ENCODE measurements at regions not wholly inside any gene's neighbourhood (a gene's known extent, or its start where the extent isn't known, plus 50 kb on each side); places are given as distances from the start of the nearest gene placed in this dataset.

DNA sequence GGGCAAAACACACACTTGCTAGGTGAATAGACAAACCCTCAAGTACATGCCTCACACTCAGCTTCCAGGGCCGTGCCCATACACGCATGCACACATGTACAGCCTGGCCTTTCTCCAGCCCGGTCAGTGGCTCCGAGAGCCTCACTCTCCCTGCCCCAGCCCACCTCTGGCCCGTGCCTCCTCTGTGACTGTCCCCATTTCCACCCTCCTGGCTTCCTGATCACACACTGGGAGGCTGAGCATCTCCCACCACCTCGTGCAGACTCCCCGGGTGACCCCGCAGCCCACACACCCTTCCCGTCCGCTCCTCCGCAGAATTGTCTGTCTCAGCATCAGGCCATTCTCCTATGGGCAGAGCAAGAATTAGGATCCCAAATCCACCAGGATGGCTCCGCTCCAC is 634.1 kb downstream of the TBC1D22A start:
- DNase-seq = no peak

DNA sequence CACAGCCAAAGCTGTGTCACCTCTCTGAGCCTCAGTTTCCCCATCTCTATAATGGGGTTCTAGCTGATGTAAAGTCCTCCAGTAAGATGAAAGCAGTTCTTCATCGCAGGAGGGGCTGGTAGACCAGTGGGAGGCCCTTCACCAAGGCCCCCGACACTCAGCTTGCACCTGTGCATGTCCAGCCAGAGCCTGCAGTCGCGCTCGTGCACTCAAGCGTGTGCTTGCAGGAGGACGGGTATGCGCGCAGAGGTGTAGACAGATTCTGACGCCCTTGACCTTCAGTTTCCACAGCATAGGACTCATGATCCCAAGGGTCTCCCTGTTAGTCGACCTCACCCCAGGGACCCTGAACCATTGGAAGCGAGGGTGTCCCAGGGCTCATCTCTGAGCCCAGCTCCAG is 633.7 kb downstream of the TBC1D22A start:
- no peak for DNase-seq

DNA sequence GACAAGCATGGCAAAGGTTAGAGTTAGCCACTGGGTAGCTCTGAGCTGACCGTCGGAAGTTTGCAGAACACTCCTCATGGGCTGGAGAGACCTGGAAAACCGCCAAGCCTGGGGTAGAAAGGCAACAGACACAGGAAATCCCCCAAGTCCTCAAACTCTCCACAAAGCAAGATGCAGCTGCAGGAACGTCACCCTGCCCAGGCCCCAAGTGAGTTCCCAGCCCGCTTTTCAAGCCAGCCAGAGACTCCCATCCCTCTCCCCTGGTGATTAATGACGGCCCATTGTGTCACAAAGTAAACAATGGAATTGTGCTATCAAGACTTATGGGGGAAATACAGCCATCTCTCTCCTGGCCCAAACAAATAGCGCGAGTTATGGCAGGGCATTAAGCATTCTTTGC is 633.0 kb downstream of the TBC1D22A start:
- no peak for DNase-seq

DNA sequence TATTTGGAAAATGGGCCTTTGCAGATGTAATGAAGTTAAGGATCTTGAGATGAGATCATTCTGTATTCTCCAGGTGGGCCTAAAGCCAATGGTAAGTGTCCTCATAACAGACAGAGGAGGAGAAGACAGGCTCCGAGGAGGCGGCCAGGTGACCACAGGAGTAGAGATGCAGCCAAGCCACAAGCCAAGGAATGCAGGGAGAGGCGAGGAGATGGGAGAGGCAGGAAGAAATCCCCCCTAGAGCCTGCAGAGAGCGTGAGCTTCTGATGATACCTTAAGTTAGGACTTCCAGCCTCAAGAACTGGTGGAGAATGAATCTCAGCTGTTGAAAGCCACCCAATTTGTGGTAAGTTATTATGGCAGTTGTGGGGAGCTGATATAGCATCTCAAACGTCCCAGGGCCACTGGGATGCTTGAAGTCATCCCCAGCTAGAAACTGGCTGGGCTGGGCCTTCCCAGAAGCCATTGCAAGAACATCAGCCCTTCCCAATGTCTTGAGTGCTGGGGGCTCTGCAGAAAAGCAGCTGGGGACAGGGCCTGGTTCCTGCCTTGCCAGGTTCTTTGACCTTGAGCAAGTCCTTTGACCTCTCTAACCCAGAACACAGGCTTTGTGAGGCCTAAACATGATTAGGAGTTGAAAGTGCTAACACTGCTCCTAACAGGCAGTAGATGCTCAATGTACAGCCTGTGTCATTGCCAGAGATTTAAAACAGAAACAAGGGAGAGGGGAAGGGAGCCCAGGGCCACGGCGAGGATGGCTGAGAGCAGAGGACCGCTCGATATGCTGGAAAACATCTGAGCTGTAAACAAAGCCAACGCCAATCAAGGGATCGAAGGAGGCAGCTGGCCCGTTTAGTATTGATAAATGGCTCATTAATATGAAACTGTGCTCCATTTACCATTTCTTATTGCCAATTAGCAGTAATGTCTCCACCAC is 632.3 kb downstream of the TBC1D22A start:
- DNase-seq = no peak

DNA sequence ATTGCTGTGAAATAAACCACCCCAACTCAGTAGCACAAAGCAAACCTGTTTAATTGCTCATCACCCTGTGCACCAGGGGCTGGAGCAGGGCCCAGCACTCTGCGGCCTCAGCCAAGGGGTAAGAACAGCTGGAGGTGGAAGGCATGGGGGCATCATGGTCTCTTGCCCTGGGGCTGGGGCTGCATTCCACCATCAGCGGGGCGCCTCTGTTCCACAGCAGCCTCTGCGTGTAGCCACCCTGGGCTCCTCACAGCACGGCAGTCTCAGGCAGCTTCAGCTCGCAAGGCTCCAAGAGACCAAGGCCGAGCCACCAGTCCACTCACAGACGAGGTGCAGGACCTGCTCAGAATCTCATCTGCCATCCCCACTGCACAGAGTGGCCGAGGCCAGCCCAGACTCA is 630.7 kb downstream of the TBC1D22A start:
- no peak for DNase-seq

DNA sequence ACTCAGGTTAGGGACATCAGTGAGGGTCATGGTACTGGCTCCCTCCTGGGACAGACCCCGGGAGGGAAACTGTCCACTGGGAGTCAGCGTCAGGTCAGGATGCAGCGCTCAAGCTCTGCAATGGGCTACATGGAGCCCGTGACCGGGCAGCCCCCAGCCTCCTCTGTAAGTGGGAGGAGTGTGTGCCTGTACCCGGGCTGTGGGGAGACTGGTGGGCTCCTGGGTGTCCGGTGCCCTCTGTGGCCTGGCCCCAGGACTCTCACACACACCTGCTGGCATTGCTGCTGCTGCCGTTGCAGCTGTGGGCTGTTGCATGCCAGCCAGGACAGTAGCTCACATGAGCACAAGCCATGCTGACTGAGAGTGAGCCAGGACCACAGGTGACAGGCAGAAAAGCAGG is 630.3 kb downstream of the TBC1D22A start:
- DNase-seq = no peak

DNA sequence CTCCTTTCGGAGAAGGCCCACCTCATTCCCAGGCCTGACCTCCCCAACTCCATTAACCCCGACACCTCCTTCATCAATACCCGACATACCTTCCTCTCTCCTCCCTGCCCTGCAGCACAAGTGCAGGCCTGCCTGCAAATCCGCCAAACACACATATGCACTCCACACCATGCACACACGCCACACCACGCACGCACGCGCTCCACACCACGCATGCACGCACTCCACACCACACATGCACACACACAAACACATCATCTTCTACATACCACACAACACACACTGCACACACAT is 629.6 kb downstream of the TBC1D22A start:
- DNase-seq = no peak

DNA sequence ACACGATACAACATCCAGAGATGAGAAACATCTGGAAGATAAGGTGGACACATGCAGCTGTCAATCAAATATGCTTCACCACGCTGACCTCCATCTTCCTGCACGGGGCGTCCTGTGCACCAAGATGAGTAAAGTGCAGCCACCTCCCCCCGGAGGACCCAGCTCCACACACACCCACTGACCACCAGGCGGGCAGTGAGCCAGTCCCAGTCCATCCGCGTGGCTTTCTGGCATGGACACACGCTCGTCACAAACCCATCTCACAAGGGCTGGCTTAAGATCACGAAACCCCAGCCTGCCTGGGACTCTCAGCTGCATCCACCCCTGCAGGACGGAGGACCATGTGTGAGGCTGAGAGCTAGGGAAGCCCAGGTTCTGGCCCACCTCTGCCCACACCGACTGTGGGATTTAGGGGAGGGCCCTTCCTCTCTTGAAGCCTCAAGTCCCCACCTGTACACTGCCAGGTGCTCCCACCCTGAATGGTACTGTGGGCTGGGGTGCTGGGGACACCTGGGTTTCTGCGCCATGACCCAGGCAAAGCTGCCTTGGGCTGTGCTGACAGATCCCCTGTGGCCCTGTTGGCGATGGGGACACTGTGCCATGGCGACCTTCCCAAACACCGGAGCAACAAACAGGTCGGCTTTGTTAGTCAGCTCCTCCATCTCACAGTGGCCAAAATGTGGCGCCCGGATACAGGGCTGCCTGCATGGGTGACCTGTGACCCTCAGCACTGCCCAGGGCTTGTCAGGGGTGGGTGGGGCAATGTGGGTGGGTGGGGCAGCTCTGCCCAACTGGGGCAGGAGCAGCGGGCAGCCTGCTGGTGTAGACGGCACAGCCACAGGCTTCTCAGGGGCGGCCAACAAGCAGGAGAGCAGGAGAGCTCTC is 629.0 kb downstream of the TBC1D22A start:
- no peak for DNase-seq

DNA sequence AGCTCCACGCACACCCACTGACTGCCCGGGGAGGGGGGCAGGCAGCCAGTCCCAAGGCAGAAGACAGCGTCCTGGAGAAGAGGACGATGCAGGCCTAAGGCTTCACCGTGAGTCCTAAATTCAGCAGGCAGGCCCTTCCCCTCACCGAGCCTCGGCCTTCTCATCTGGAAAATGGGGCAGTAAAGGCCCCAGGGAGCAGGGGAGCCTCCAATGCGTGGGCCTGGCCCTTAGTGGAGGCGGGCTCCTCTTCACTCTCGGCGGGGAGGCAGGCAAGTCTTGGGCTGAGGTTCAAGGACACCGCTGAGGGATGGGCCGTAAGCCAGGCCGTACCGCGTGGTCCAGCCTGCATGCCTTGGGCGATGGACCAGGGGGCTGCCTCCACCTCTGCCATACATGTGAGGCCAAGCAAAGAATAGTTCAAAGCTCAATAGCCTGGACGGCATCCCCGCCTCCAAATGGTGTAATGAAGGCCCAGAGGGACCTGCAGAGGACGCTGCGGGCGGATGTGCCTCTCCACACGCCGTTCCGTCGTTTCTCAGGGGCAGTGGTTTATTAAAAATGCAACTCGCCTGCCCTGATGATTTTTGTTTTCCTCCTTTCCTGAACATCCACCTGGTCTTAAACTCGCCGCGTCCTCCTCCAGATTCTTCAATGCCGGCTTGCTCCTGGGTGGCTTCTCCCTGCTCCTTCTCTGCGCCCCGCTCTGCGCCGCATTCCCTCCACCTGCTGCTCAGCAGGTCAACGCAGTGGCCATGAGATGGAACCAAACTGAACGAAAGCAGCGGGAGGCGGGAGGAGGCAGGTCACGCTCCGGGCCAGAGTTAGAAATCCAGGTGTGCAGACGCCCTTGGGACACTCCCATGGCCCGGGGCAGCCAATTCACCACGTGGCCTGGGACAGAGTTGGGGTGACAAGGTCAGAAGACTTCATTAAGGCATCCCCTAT is 627.8 kb downstream of the TBC1D22A start:
- no peak for DNase-seq

DNA sequence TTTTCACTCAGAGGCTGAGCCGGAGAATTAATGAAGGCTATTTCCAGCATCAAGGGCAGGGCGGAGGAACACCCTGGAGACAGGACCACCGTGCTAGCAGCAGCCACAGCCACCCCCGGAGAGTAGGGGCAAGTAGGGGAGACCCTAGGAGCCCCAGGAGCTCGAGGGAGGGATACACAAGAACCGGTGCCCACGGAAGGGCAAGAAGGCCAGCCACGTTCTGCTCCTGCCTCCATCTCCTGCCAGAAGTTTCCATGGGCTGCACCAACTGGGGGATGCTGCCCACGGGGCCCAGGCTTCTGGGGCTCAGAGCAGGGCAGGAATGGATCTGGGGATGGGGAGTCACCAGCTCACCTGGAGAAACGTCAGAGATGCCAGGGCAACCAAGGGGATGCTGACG is 626.8 kb downstream of the TBC1D22A start:
- no peak for DNase-seq

DNA sequence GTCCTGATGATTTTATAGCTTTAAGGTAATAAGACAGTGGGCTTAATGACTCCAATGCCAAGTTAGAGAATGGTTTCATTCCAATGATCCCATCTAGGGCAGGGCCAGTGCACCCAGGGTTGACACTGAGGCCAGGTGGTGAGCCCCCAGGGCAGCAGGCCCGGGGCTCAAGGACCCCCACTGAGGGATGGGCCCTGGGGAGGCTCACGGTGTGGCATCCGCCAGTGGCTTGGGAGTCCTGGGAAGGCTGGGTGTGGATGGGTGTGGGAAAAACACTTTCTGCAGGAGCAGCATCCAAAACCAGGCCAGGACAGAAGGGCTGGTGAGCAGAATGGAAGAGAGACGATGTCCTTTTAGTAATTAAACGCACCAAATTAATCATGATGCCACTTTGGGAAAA is 626.3 kb downstream of the TBC1D22A start:
- DNase-seq = no peak

DNA sequence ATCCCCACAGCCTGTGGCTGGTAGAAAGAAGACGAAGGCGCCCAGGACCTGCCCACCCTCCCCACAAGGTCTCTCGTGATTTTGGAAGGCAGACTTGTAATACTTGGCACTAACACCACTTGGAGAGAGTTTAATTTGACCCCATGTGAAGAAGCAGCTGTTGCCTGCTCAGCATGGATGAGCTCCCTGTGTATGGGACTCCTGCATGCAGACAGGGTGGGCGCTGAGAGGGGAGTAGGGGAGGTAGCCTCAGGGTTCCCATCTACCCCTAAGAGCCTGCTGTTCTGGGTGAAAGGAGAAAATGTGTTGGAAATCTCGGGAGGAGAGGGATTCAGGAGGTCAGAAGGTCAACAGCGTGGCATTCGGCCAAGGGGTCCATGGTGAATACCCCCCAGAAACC is 625.9 kb downstream of the TBC1D22A start:
- DNase-seq = no peak

DNA sequence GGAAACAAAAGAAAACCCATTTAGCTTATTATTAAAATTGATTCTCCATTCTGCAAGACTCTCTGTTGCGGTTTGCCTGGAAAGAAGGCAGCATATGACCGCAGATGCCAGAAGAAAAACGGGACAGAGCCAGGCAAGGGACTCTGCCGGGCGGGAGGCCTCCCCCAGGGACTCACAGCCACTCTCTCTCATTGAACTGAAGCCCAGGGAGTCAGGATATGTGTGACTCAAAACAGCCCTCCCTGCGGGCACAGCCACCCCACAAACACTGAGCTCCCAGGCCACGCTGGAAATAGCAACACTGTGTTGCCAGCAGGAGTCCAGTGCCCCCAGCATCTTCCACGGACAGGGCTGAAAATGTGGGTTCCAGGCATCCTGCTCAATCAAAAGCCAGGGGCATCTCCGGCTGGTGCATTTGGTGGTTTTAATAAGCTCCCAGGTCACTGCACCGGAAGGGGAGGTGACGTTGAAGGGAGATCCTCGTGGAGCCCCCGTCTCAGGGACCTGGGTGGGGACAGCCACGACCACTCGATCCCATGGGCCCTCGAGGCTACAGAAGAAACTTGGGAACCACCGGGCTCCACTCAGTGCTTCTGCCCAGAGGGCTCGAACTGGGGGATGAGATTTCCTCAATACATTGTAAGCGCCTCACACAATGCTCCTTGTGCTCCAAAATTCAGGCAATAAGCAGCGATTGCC is 624.5 kb downstream of the TBC1D22A start:
- DNase-seq = no peak

DNA sequence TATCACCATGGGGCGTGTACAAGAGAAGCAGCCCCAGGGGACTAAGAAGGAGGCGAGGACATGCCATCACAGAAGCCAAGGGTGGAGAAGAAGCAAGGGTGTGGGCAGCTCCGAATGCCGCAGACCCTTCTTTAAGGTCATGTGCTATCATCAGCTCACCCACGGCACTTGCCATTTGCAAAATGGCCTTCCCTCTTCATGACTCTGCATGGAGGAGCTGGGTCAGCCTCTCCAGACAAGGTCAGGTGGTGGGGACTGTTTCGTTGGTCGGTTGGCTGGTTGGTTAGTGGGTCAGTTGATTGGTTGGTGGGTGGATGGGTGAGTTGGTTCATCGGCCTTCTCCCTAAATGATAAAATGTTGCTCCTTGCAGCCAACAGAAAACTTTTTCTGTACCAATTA is 622.5 kb downstream of the TBC1D22A start:
- DNase-seq = no peak

DNA sequence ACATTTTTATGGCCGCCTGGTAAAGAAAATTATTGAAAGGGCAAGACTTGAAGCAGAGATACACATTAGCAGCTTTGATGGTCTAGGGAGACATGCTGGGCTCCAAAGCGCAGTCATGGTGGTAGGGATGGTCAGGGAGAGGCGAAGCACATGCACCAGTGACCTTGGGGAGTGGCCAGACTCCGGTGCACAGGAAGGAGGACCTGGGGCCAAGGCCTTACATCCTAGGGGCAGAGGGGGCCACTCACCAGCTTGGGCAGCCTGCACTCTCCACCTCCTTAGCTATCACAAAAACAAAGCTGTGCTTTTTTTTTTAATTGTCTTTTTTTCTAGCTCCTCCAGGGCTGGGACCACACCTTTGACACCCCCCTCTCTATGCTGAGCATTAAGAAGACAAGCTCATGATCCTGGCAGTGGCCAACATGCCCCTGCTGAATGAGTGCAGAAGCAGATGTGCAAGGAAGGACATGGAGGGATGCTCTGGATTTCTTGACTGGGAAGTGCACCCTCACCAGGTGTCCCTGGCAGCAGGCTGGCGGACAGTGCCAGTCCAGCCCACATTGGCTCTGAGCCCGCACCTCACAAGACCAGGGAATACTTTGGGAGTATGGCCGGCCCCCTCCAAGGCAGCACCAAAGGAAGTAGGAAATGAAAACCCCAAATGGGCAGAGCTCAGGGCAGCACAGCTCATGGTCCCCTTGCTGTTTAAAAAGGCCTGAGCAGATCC is 619.9 kb downstream of the TBC1D22A start:
- DNase-seq = no peak

DNA sequence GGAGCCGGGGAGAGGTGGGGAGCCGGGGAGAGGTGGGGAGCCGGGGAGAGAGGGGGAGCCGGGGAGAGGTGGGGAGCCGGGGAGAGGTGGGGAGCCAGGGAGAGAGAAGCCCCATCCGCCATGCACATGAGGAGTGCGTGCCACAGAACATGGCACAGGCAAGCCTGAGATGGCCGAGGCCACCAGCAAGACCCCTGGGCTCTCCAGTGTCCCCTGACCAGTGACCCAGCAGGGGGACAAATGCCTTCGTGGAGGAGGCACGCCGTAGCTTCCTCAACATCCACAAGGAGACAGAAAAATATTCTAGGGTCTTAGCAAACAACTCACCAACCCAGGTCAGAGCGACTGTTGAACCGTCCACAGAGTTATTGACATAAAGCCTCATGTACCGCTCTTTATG is 618.8 kb downstream of the TBC1D22A start:
- DNase-seq = no peak

DNA sequence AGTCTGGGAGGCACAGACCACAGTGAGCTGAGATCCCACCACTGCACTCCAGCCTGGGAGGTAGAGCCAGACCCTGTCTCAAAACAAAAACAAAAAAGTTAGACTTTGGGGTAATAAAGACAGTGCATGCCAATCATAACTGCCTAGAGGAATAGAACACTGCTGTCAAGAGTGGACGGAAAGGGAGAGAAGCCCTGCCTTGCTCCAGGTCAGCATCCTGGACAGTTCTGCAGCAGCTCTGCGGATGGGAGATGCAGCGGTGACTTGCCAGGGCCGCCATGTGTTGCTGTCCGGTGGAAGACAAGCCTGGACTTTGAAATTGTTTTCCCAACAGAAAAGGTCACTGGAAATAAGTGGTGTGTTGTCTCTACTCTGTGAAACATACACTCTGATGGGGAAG is 618.2 kb downstream of the TBC1D22A start:
- no peak for DNase-seq

DNA sequence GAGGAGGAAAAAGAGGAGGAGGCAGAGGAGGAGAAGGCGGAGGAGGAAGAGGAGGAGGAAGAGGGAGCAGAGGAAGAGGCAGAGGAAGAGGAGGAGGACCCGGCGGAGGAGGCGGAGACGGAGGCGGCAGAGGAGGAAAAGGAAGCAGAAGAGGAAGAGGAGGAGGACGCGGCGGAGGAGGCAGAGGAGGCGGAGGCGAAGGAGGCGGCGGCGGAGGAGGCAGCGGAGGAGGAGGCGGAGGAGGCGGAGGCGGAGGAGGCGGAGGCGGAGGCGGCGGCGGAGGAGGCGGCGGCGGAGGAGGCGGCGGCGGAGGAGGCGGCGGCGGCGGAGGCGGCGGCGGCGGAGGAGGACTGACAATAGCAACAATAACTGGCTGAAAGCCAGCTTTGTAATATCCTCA is 616.6 kb downstream of the TBC1D22A start:
- no peak for DNase-seq

DNA sequence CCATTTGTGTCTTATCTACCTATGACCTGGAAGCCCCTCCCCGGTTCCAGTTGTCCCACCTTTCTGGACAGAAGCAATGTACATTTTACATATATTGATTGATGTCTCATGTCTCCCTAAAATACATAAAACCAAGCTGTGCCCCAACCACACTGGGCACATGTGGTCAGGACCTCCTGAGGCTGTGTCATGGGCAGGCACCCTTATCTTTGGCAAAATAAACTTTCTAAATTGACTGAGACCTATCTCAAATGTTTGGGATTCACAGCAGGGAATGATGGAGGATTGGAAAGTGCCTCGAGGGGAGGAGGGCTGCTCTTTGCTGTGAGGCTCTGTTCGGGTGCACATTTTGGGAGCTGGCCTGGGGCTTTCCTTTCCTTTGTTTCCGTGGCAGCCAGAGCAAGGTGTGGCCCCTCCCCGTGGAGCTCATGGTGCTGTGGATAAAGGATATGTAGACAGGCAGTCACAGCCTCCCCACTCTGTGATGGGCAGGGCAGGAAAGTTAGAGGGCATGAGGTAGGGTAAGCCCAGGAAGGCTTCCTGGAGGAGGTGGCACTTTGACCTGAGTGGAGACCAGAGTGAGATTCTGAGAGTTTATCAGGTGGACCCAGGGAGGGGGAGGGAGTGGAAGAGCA is 615.6 kb downstream of the TBC1D22A start:
- DNase-seq = no peak

DNA sequence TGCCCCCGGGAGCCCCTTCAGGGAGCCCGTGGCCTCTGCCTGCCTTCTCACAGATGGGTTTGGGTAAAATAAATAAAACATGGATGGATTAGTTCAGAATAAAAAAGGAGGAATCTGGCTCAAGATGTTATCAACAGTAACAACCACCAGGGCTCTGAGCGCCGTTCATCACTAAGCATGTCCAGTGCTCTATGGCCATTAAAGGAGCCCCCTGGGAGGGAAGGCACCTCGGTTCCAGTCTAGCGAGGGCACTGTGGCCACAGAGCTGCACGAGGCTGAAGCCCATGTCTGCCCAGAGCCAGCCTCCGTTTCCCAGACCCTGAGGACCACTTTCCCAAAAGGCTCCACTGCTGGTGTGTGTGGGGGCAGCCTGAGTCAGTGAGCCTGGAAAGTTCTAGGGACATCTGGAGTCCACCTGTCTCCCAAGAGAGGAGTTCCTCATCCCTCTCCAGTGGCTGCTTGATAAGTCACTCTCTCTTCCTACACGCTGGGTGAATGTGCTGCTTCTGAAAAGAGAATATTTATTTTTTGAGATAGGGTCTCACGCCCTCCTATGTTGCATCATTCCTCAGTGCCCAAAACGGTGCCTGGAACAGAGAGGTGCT is 614.6 kb downstream of the TBC1D22A start:
- no peak for DNase-seq

DNA sequence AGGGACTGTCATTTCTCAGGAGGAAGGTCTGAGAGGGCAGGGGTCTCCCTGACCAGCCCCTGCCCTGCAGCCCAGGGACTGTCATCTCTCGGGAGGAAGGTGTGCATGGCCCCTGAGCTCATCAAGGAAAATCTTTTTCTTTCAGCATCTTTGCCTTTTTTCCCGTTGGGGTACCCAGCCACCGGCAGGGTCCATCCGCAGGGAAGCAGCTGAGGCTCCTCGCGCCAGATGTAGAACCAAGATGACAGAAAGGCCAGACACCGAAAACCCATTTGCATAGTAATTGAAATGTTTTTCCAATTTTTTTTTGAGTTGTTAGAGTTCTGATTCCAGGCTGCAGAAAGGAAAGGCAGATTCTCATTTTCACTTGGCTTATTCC is 613.9 kb downstream of the TBC1D22A start:
- no peak for DNase-seq

All from amniotic stem cell (primary cell).